ENCODE measurements at regions not wholly inside any gene's neighbourhood (a gene's known extent, or its start where the extent isn't known, plus 50 kb on each side); places are given as distances from the start of the nearest gene placed in this dataset.
"Not testable (repeated sequence)": the region's sequence is repeated elsewhere in the genome, so short reads cannot be mapped to it uniquely, and the experiment has no call there.

GRCh38 chr2:90039093-90039492, 1347.6 kb downstream of the RPIA start:
- H3K9me3 ChIP-seq (ENCODE audit: control insufficient read depth, insufficient read depth, low read length); H3K4me1 ChIP-seq (ENCODE audit: insufficient read depth, low read length); H3K36me3 ChIP-seq (ENCODE audit: insufficient read depth, low read length); H3K9ac ChIP-seq (ENCODE audit: low read depth, low read length): not testable (repeated sequence)

DNA sequence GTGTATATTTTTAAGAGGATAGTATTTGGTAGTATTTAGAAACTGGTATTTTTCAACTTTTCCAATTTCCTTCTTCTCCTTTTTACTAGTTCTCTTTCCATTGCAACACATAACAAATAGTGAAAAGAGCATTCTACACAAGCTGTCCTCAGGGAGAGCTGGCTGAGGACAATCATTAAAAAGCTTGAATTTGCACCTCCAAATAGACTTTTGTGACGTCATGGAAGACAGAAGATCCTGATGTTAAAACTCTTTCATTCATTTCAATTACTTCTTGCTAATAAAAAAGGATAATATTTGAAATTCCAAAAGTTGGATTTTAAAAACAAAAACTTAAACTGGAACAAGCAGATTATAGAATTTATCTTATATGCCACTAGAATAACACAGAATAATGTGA, 1356.3 kb downstream of the RPIA start:
- H3K9ac ChIP-seq (ENCODE audit: low read depth, low read length); H3K9me3 ChIP-seq (ENCODE audit: control insufficient read depth, insufficient read depth, low read length); H3K36me3 ChIP-seq (ENCODE audit: insufficient read depth, low read length); H3K4me1 ChIP-seq (ENCODE audit: insufficient read depth, low read length): not testable (repeated sequence)

- H3K4me1 ChIP-seq (ENCODE audit: insufficient read depth, low read length); H3K9me3 ChIP-seq (ENCODE audit: control insufficient read depth, insufficient read depth, low read length); H3K36me3 ChIP-seq (ENCODE audit: insufficient read depth, low read length): not testable (repeated sequence)
These were observed 1360.7 kb downstream of the RPIA start for GRCh38 chr2:90052113-90052631.

DNA sequence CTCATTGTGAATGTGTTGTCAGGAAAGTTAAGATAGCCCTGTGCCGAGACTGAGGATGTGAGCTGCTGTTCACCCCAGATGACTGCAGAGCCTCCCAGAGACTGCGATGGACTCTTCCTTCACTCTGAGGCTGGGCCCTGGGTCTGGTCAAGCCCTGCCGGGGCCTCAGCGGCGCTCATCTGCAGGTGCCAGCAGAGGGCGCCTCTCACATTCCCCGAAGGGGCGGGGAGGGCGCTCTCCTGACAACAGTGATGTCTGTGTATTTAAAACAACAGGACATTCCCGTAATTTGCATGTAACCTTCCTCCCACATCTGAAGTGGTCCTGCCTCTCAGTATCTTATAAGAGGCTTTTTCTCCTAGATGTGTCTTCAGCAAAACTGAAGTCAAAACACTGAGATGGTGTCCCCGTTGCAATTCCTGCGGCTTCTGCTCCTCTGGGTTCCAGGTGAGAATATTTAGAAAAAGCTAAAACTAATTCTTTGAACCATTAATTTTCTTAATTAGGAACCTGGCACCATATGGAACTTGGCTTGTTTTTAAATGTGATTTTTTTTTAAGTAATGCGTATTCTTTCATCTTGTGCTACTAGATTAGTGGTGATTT, 1377.9 kb downstream of the RPIA start:
- H3K9ac ChIP-seq (ENCODE audit: low read depth, low read length): no peak overlapping the region
- H3K4me1 ChIP-seq (ENCODE audit: insufficient read depth, low read length): 0 out of 2 replicates have a peak, but pooled peaks cover 5% of the 10 kb centered on the region
- no peaks in the 10 kb centered on the region for H3K36me3 ChIP-seq (ENCODE audit: insufficient read depth, low read length)
- no peaks in the 10 kb centered on the region for H3K9me3 ChIP-seq (ENCODE audit: control insufficient read depth, insufficient read depth, low read length)

More at GRCh38 chr2:90052113-90052631, 1360.7 kb downstream of the RPIA start:
- not testable (repeated sequence) for H3K9ac ChIP-seq (ENCODE audit: low read depth, low read length)

DNA sequence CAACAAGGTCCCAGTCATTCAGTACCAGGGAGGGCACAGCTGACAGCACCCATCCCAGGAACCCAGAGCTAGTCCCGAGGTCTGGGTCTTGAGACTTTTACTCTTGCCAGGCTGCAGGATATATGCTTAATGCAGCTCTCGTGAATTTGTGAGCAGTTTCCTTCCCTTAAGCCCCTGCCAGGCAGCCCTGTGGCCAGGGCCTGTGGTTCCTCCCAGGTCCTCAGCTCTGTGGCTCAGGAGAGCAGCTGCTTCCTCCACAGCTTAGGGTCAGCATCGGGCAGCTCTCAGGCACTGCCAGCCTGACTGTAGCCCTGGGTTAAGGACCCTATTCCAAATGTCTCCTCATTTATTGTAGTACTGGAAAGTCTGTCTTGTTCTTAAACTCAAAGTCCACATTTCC, 1384.8 kb downstream of the RPIA start:
- H3K4me1 ChIP-seq (ENCODE audit: insufficient read depth, low read length): no peaks in the 10 kb centered on the region
- H3K36me3 ChIP-seq (ENCODE audit: insufficient read depth, low read length): no peaks in the 10 kb centered on the region
- 0 out of 2 replicates have a peak, but pooled peaks cover 3% of the 10 kb centered on the region for H3K9me3 ChIP-seq (ENCODE audit: control insufficient read depth, insufficient read depth, low read length)
- H3K9ac ChIP-seq (ENCODE audit: low read depth, low read length): no peak overlapping the region

GRCh38 chr2:90077948-90078347, 1386.5 kb downstream of the RPIA start:
- Histone ChIP-seq H3K36me3 (ENCODE audit: insufficient read depth, low read length) (no peaks in the 10 kb centered on the region), H3K9ac (ENCODE audit: low read depth, low read length) (no peak overlapping the region), H3K4me1 (ENCODE audit: insufficient read depth, low read length) (no peaks in the 10 kb centered on the region), H3K9me3 (ENCODE audit: control insufficient read depth, insufficient read depth, low read length) (0 out of 2 replicates have a peak, but pooled peaks cover 3% of the 10 kb centered on the region)

DNA sequence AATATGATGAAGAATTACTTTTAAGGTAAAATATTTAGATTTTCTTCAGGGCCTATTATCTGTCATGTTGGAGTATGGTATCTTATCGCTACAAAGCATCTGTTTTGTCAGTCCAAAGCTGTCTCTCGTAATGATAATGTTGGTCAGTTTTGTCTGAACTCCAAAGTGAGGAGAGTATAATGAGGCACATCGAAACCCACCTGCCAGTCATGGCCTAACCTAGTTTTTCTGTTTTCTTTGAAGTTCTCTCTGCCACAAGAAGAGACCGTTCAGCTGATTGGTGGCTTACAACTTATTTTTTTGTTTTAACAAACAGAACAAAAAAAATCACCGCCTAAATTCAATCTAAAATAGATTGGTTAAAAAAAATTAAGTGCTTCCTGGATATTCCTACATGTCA, 1387.9 kb downstream of the RPIA start:
- Histone ChIP-seq H3K9ac (ENCODE audit: low read depth, low read length) (no peak overlapping the region), H3K4me1 (ENCODE audit: insufficient read depth, low read length) (no peaks in the 10 kb centered on the region), H3K36me3 (ENCODE audit: insufficient read depth, low read length) (no peaks in the 10 kb centered on the region), H3K9me3 (ENCODE audit: control insufficient read depth, insufficient read depth, low read length) (0 out of 2 replicates have a peak, but pooled peaks cover 3% of the 10 kb centered on the region)

DNA sequence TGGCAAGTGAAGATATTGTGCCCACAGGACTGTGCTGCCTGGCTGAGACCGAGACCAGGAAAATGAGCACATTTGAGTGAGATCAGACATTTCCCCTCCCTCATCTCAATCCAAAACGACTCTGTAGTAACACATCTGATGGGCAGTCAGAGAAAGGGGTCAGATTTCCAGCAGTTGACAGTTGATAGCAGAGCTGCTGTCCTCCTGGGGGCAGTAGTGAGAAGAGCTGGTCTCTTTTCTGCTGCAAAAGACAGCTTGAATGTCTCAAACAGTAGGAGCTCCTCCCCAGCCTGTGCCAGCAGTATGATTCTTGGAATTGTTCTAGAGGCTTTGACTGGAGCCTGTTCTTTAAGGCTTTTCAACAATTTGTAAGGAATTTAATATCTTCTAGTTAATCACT, 1396.3 kb downstream of the RPIA start:
- not testable (repeated sequence) for H3K9ac ChIP-seq (ENCODE audit: low read depth, low read length); H3K36me3 ChIP-seq (ENCODE audit: insufficient read depth, low read length); H3K4me1 ChIP-seq (ENCODE audit: insufficient read depth, low read length); H3K9me3 ChIP-seq (ENCODE audit: control insufficient read depth, insufficient read depth, low read length)

GRCh38 chr2:90093571-90094270, 1402.2 kb downstream of the RPIA start:
- not testable (repeated sequence) for H3K9ac ChIP-seq (ENCODE audit: low read depth, low read length); H3K9me3 ChIP-seq (ENCODE audit: control insufficient read depth, insufficient read depth, low read length); H3K4me1 ChIP-seq (ENCODE audit: insufficient read depth, low read length); H3K36me3 ChIP-seq (ENCODE audit: insufficient read depth, low read length)

- not testable (repeated sequence) for H3K9ac ChIP-seq (ENCODE audit: low read depth, low read length); H3K9me3 ChIP-seq (ENCODE audit: control insufficient read depth, insufficient read depth, low read length); H3K36me3 ChIP-seq (ENCODE audit: insufficient read depth, low read length); H3K4me1 ChIP-seq (ENCODE audit: insufficient read depth, low read length)
These were observed 1406.1 kb downstream of the RPIA start for GRCh38 chr2:90097617-90098016.

GRCh38 chr2:90105142-90105541, 1413.7 kb downstream of the RPIA start:
- not testable (repeated sequence) for H3K9me3 ChIP-seq (ENCODE audit: control insufficient read depth, insufficient read depth, low read length); H3K36me3 ChIP-seq (ENCODE audit: insufficient read depth, low read length); H3K9ac ChIP-seq (ENCODE audit: low read depth, low read length); H3K4me1 ChIP-seq (ENCODE audit: insufficient read depth, low read length)

DNA sequence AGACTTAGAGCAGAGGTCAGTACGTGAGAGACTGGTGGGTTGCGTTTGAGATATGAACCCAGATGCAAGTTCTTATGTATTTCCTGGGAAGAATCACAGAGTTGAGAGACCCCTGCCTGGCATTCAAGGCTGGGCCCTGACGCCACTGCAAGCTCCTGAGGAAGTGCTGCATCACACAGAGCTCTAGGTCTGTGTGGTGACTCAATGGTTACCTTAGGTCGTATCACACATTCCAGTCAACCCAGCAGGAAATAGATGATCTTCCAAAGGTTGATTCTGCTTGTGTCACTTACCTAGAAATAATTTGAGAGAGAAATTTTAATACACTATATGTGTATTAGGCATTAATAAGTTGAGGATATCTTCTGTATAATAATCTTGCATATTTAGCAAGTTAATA, 1431.9 kb downstream of the RPIA start:
- not testable (repeated sequence) for H3K36me3 ChIP-seq (ENCODE audit: insufficient read depth, low read length); H3K4me1 ChIP-seq (ENCODE audit: insufficient read depth, low read length); H3K9ac ChIP-seq (ENCODE audit: low read depth, low read length); H3K9me3 ChIP-seq (ENCODE audit: control insufficient read depth, insufficient read depth, low read length)

GRCh38 chr2:90139046-90139445, 1447.6 kb downstream of the RPIA start:
- H3K9ac ChIP-seq (ENCODE audit: low read depth, low read length); H3K4me1 ChIP-seq (ENCODE audit: insufficient read depth, low read length); H3K36me3 ChIP-seq (ENCODE audit: insufficient read depth, low read length); H3K9me3 ChIP-seq (ENCODE audit: control insufficient read depth, insufficient read depth, low read length): not testable (repeated sequence)

DNA sequence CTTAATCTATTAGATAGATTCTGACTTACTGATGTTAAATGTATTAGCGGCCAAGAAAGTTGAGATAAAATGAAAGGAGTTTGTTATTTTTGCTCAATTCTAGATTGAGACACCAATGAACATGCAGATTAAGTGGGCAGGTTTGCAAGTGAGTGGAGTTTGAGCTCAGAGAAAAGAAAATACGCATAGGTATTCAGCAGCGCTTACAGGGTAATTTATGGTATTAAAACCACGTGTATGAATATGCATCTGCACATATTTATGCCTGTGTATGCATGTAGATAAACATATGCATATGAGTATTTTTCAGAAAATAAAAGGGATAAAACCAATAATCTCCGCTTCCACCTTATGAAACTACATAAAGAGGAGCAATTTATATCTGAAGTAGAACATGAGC, 1450.1 kb downstream of the RPIA start:
- not testable (repeated sequence) for H3K36me3 ChIP-seq (ENCODE audit: insufficient read depth, low read length); H3K9ac ChIP-seq (ENCODE audit: low read depth, low read length); H3K9me3 ChIP-seq (ENCODE audit: control insufficient read depth, insufficient read depth, low read length); H3K4me1 ChIP-seq (ENCODE audit: insufficient read depth, low read length)

DNA sequence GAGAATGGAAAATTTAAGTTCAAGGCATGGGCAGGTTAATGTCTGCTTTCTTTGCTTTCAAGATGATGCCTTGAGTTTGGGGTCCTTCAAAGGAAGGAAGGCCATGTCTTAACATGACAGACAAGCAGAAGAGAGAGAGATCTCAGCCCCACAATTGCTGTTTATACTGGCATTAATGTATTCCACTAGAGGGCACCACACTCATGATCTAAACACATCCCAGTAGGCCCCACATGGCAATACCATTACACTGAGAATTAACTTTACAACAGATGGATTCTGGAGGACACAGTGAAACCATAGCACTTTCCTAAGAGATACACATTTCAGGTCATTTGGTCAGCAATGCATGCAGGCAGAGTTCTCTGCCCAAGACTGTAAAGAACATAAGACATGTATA, 1460.3 kb downstream of the RPIA start:
- not testable (repeated sequence) for H3K9ac ChIP-seq (ENCODE audit: low read depth, low read length); H3K9me3 ChIP-seq (ENCODE audit: control insufficient read depth, insufficient read depth, low read length); H3K36me3 ChIP-seq (ENCODE audit: insufficient read depth, low read length); H3K4me1 ChIP-seq (ENCODE audit: insufficient read depth, low read length)
